Stimulated activated effector memory CD8-positive, alpha-beta T cell treated with anti-CD3 and anti-CD28 coated beads, Interleukin-12 subunit alpha, Interleukin-12 subunit beta, amount 100 ng/mL, for 72 hours (primary cell): ENCODE measurements at regions not wholly inside any gene's neighbourhood (a gene's known extent, or its start where the extent isn't known, plus 50 kb on each side); places are given as distances from the start of the nearest gene placed in this dataset.

Experiments used
- ATAC-seq: fragments of 150-1000 bp; cut with Tn5 transposase; 2 replicates; pipeline ENCODE4 v1.10.0; 2021
- DNase-seq, 2 donors: peaks; one replicate each; pipeline ENCODE4 v3.0.0; 2021 to 2022; ENCODE audit warnings: low spot score in 2 of 2
- H3K27ac Mint-ChIP-seq: one replicate; pipeline ENCODE4 v1.8.0; 2022; ENCODE audit warnings: mild to moderate bottlenecking, mixed read lengths
- H3K36me3 Mint-ChIP-seq: one replicate; pipeline ENCODE4 v1.8.0; 2022; ENCODE audit warnings: mild to moderate bottlenecking, mixed read lengths
- H3K4me1 Mint-ChIP-seq: one replicate; pipeline ENCODE4 v1.8.0; 2022; ENCODE audit warnings: mixed read lengths
- H3K4me3 Mint-ChIP-seq: one replicate; pipeline ENCODE4 v1.8.0; 2022; ENCODE audit warnings: mild to moderate bottlenecking, mixed read lengths
- H3K9me3 Mint-ChIP-seq: one replicate; pipeline ENCODE4 v1.8.0; 2022; ENCODE audit warnings: mixed read lengths

DNA sequence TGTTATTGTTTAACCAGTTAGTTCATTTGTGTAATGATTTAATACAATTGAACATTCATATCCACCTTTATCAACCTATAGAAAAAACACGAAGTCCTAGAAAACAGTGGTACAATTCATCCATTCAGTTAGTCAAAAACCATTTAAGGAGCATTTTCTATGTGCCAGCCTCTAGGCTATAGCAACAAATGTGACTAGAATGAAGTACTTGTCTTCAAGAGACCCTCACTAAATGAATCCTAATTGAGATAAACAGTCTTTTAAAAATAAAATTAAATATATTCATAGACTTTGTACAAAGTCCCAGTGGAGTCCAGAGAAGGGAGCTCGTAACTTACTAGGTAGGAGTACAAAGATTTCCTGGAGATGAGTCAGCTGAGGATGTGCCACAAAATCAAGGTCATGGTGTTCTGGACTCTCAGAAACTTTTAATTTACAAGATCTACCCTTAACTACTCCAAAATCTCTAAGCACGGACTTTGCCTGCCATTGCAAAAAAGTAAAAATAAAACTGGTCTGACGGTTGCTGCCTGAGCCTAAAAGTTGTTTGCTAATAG lies 430.7 kb upstream of the DCN start:
- DNase-seq, result no peak
- Mint-ChIP-seq H3K4me1 (peaks cover 7% of the 10 kb centered on the region), H3K27ac (no peak overlapping the region), H3K4me3 (no peak overlapping the region), H3K9me3 (no peaks in the 10 kb centered on the region), H3K36me3 (no peaks in the 10 kb centered on the region)
- no peak for ATAC-seq

DNA sequence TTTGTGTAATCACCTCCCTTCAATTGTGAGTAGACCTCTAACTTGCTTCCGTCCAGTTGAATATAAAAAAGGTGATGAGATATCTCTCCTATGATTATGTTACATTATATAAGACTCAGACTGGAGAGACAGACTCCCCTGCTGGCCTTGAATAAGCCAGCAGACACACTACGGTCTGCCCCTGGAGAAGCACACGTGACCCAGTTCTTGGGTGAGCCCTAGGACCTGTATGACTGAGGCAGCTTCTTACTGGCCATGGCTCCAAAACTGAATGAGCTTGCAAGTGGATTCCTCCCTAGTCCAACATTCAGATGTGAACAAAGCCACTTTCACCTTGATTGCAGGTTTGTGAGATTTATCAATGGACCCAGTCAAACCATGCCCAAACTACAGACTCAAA lies 427.9 kb upstream of the DCN start:
- Mint-ChIP-seq H3K4me1 (peaks cover 7% of the 10 kb centered on the region), H3K36me3 (no peaks in the 10 kb centered on the region), H3K4me3 (no peak overlapping the region), H3K9me3 (no peaks in the 10 kb centered on the region), H3K27ac (no peak overlapping the region)
- DNase-seq (no peak), ATAC-seq (no peak)

DNA sequence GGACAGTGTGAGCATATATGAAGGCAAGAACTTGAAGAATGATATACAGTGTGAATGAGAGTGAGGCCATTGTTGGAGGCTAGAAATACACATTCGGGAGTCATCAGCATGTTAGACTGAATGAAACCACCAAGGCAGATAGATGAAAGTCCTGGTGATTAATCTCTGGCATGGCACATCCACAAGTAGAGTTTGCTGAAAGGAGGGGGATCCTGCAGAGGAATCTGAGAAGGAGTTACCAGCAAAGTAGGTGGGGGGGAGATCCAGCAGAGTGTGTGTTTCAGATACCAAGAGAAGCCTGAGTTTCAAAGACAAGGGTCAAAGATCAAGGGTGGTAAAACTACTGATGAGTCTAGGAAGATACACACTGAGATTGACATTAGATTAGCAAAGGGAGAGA lies 426.7 kb upstream of the DCN start:
- Mint-ChIP-seq H3K4me3 (no peak overlapping the region), H3K27ac (no peak overlapping the region), H3K9me3 (no peaks in the 10 kb centered on the region), H3K36me3 (no peaks in the 10 kb centered on the region), H3K4me1 (peaks cover 7% of the 10 kb centered on the region)
- DNase-seq (no peak), ATAC-seq (peak; percentile 43)

DNA sequence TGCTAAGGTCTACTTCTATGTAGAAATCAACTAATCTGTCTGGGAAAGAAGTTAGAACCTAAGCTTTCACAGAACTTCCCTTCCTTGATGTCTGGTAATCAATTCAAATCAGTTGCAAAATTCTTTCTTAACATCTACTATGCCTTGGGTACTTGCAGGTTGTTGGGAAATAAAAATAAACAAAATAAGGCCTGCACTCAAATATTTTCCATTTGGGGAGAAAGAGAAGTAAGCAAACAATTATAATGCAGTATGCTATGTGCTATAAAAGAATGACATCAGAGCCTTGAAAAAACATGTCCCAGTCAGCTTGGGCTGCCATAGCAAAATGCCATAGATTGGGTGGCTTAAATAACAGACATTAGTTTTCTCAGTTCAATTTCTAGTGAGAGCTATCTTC lies 425.9 kb upstream of the DCN start:
- no peak overlapping the region for H3K27ac Mint-ChIP-seq
- ATAC-seq (no peak), DNase-seq (no peak)
- H3K36me3 Mint-ChIP-seq, result no peaks in the 10 kb centered on the region
- H3K9me3 Mint-ChIP-seq, result no peaks in the 10 kb centered on the region
- peaks cover 7% of the 10 kb centered on the region for H3K4me1 Mint-ChIP-seq
- H3K4me3 Mint-ChIP-seq, result no peak overlapping the region

- Mint-ChIP-seq H3K9me3 (no peaks in the 10 kb centered on the region), H3K27ac (no peak overlapping the region), H3K36me3 (no peaks in the 10 kb centered on the region), H3K4me3 (no peak overlapping the region), H3K4me1 (peaks cover 7% of the 10 kb centered on the region)
- DNase-seq, result no peak
- no peak for ATAC-seq
Measured at GRCh38 chr12:91606662-91607377, 424.2 kb upstream of the DCN start.

DNA sequence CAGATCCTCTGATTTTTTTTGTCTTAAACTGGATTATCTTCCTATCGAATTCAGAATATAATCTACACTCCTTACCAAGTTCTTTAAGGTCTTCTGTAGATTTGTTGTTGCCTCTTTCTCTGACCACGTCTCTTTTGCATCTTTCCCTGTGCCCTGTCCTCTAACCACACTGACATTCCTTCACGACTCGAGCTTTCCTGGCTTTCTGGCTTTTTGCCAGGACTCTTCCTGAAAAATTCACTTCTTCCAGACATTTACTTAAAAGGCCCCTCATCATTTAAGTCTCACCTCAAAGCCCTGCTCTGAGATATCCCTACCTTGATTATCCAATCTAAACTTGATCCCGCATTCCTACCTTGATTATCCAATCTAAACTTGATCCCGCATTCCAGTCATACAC lies 422.3 kb upstream of the DCN start:
- Mint-ChIP-seq H3K9me3 (no peaks in the 10 kb centered on the region), H3K36me3 (no peaks in the 10 kb centered on the region), H3K27ac (no peak overlapping the region), H3K4me3 (no peak overlapping the region), H3K4me1 (peaks cover 7% of the 10 kb centered on the region)
- DNase-seq (no peak), ATAC-seq (no peak)

GRCh38 chr12:91603060-91603459 lies 420.4 kb upstream of the DCN start:
- H3K4me3 Mint-ChIP-seq, result no peak overlapping the region
- H3K27ac Mint-ChIP-seq, result no peak overlapping the region

GRCh38 chr12:91601054-91601453 lies 418.4 kb upstream of the DCN start:
- H3K36me3 Mint-ChIP-seq, result no peaks in the 10 kb centered on the region
- ATAC-seq (no peak), DNase-seq (no peak)
- no peaks in the 10 kb centered on the region for H3K9me3 Mint-ChIP-seq
- no peak overlapping the region for H3K27ac Mint-ChIP-seq
- no peak overlapping the region for H3K4me3 Mint-ChIP-seq
- no peaks in the 10 kb centered on the region for H3K4me1 Mint-ChIP-seq

More at GRCh38 chr12:91603060-91603459, 420.4 kb upstream of the DCN start:
- Mint-ChIP-seq H3K9me3 (no peaks in the 10 kb centered on the region), H3K36me3 (no peaks in the 10 kb centered on the region), H3K4me1 (no peaks in the 10 kb centered on the region)
- no peak for DNase-seq
- ATAC-seq, result no peak

DNA sequence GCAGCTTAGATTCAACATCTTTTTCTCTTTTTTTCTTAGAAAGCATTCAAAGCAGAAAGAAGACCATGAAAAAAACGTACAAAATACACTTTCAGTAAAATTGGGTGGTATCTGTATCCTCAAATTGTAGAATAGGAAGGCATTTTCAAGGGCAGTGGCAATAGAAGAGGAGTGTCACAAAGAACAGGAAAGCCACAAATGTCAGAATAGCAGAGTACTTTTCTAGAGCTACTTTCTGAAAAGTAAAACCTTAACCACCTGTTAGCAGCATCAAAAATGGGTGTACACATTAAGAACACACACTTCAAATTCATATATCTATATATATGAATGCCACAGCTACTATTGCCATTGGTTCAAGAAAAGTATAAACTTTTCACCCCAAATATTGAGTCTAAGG lies 412.1 kb upstream of the DCN start:
- no peak overlapping the region for H3K27ac Mint-ChIP-seq
- H3K4me3 Mint-ChIP-seq, result no peak overlapping the region
- H3K36me3 Mint-ChIP-seq, result no peaks in the 10 kb centered on the region
- peaks cover 6% of the 10 kb centered on the region for H3K4me1 Mint-ChIP-seq
- DNase-seq, result no peak
- ATAC-seq, result no peak
- no peaks in the 10 kb centered on the region for H3K9me3 Mint-ChIP-seq

DNA sequence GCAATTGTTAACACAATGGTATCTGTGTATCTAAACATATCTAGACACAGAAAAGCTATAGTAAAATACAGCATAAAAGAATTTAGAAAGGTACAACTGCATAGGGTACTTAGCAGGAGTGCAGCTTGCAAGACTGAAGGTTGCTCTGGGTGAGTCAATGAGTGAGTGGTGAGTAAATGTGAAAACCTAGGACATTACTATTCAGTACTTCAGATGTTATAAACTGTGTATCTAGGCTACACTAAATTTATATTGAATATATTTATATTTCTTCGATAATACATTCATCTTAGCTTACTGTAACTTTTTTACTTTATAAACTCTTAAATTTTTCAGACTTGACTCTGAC lies 409.0 kb upstream of the DCN start:
- Mint-ChIP-seq H3K27ac (no peak overlapping the region), H3K36me3 (no peaks in the 10 kb centered on the region), H3K4me1 (peaks cover 6% of the 10 kb centered on the region), H3K4me3 (no peak overlapping the region), H3K9me3 (no peaks in the 10 kb centered on the region)
- ATAC-seq, result peak; percentile 91
- DNase-seq, result no peak

- DNase-seq (no peak), ATAC-seq (peak; percentile 84)
- Mint-ChIP-seq H3K4me1 (peaks cover 6% of the 10 kb centered on the region), H3K9me3 (no peaks in the 10 kb centered on the region), H3K27ac (no peak overlapping the region), H3K36me3 (no peaks in the 10 kb centered on the region), H3K4me3 (no peak overlapping the region)
Measured at GRCh38 chr12:91590966-91591638, 408.5 kb upstream of the DCN start.

GRCh38 chr12:91588874-91589454 lies 406.3 kb upstream of the DCN start:
- Mint-ChIP-seq H3K9me3 (no peaks in the 10 kb centered on the region), H3K27ac (no peak overlapping the region), H3K4me3 (no peak overlapping the region), H3K36me3 (no peaks in the 10 kb centered on the region), H3K4me1 (peaks cover 6% of the 10 kb centered on the region)
- DNase-seq, result no peak
- no peak for ATAC-seq

GRCh38 chr12:91586015-91586414 lies 403.4 kb upstream of the DCN start:
- no peak for DNase-seq
- Mint-ChIP-seq H3K4me1 (peaks cover under 1% of the 10 kb centered on the region), H3K9me3 (no peaks in the 10 kb centered on the region), H3K4me3 (no peak overlapping the region), H3K36me3 (no peaks in the 10 kb centered on the region), H3K27ac (no peak overlapping the region)
- no peak for ATAC-seq

GRCh38 chr12:91582811-91583210 lies 400.2 kb upstream of the DCN start:
- DNase-seq (no peak), ATAC-seq (no peak)
- H3K4me1 Mint-ChIP-seq, result peaks cover 3% of the 10 kb centered on the region
- H3K36me3 Mint-ChIP-seq, result no peaks in the 10 kb centered on the region
- H3K27ac Mint-ChIP-seq, result no peak overlapping the region
- no peaks in the 10 kb centered on the region for H3K9me3 Mint-ChIP-seq
- H3K4me3 Mint-ChIP-seq, result no peak overlapping the region

- Mint-ChIP-seq H3K4me1 (peaks cover 5% of the 10 kb centered on the region), H3K36me3 (no peaks in the 10 kb centered on the region), H3K9me3 (no peaks in the 10 kb centered on the region), H3K27ac (no peak overlapping the region), H3K4me3 (no peak overlapping the region)
- DNase-seq (no peak), ATAC-seq (no peak)
Measured at GRCh38 chr12:91579516-91580263, 397.1 kb upstream of the DCN start.
